ENCODE measurements at regions not wholly inside any gene's neighbourhood (a gene's known extent, or its start where the extent isn't known, plus 50 kb on each side); places are given as distances from the start of the nearest gene placed in this dataset.

GRCh38 chr18:29737620-29738019, 1304.9 kb downstream of the DSC3 start:
- no peak for TF ChIP-seq ARNTL (CRISPR knock-in tag; IDR thresholded peaks at IDR 0.05; ENCODE audit: borderline replicate concordance, low read depth)
- TF ChIP-seq ZNF70 (CRISPR knock-in tag; IDR thresholded peaks at IDR 0.05) = no peak
- no peak for TF ChIP-seq SNAI2 (CRISPR knock-in tag; IDR thresholded peaks at IDR 0.05)
- no peak for TF ChIP-seq CREB5 (CRISPR knock-in tag; IDR thresholded peaks at IDR 0.05; ENCODE audit: low read depth)
- no peak for TF ChIP-seq OSR1 (CRISPR knock-in tag; IDR thresholded peaks at IDR 0.05)
- TF ChIP-seq RARB (CRISPR knock-in tag; IDR thresholded peaks at IDR 0.05) = no peak
- no peak for TF ChIP-seq ESRRG (CRISPR knock-in tag; IDR thresholded peaks at IDR 0.05)
- no peak for TF ChIP-seq TCF4 (CRISPR knock-in tag; IDR thresholded peaks at IDR 0.05; ENCODE audit: borderline replicate concordance)
- TF ChIP-seq PATZ1 (CRISPR knock-in tag; IDR thresholded peaks at IDR 0.05; ENCODE audit: borderline replicate concordance) = no peak

All from SK-N-SH treated with all-trans-retinoic acid at 6 μM for 48 hours (cell line).